GM12878 (cell line): ENCODE measurements at regions not wholly inside any gene's neighbourhood (a gene's known extent, or its start where the extent isn't known, plus 50 kb on each side); places are given as distances from the start of the nearest gene placed in this dataset.

Source experiments
- ATAC-seq: fragments of 200-7000 bp; cut with Tn5 transposase; 3 replicates; pipeline ENCODE4 v1.9.1; 2020; ENCODE audit warnings: mild to moderate bottlenecking, moderate library complexity
- BruUV-seq: library from RNA; stranded (reverse); fragments of 400-500 nt; replicated peaks from 2 replicates; lab custom pipeline; 2021; lab: Mats Ljungman, UMichigan
- CTCF ChIA-PET: fragments of 300-600 bp; sonication (Branson Sonifier 250); formaldehyde crosslinking; extraction: SDS; loops from one replicate; lab custom pipeline; 2021; ENCODE audit warnings: inconsistent platforms; lab: Yijun Ruan, JAX
- POLR2A ChIA-PET: fragments of 350-600 bp; formaldehyde crosslinking; extraction: SDS; loops from one replicate; lab custom pipeline; 2021; ENCODE audit warnings: inconsistent platforms; lab: Charles Lee
- RAD21 ChIA-PET: fragments of 300-600 bp; sonication (Branson Sonifier 250); formaldehyde crosslinking; loops from one replicate; lab custom pipeline; 2023; ENCODE audit warnings: antibody characterized with exemption; ENCODE audit not compliant: unreplicated experiment; lab: Charles Lee
- SMC1A ChIA-PET: fragments of 300-600 bp; sonication (Branson Sonifier 250); formaldehyde crosslinking; loops from one replicate; lab custom pipeline; 2023; ENCODE audit not compliant: unreplicated experiment, uncharacterized antibody; lab: Charles Lee
- DNase-seq: peaks from one replicate; pipeline ENCODE4 v3.0.0-alpha.2; 2011; ENCODE audit warnings: low read depth, low spot score
- FAIRE-seq: peaks from 3 replicates; lab custom pipeline; 2011; peaks lifted over from hg19 to GRCh38; lab: Jason Lieb, UNC
- H2AFZ ChIP-seq: 2 replicates; pipeline ENCODE4 v1.6.0; 2011; ENCODE audit warnings: low read depth, low read length, control low read depth; ENCODE audit not compliant: control insufficient read depth
- H3K27ac ChIP-seq: 2 replicates; pipeline ENCODE4 v1.5.1; 2011; ENCODE audit warnings: control low read depth; ENCODE audit not compliant: control insufficient read depth, insufficient read depth
- H3K27me3 ChIP-seq, 2 experiments: replicated peaks in 1 of 2; 2 replicates each; pipeline versions ENCODE4 v1.6.0 to v1.6.1; 2011; ENCODE audit warnings: low read length in 1 of 2; ENCODE audit not compliant: control insufficient read depth in 2 of 2, insufficient read depth in 2 of 2
- H3K36me3 ChIP-seq, 2 experiments: 2 replicates each; pipeline ENCODE4 v1.5.1; 2011; ENCODE audit warnings: low read length in 1 of 2; ENCODE audit not compliant: control insufficient read depth in 2 of 2, insufficient read depth in 2 of 2
- H3K4me1 ChIP-seq: 2 replicates; pipeline ENCODE4 v1.6.1; 2011; ENCODE audit warnings: mild to moderate bottlenecking, low read length, moderate library complexity, mixed read lengths; ENCODE audit not compliant: control insufficient read depth, insufficient read depth
- H3K4me2 ChIP-seq: 2 replicates; pipeline ENCODE4 v1.6.0; 2011; ENCODE audit warnings: control low read depth; ENCODE audit not compliant: control insufficient read depth, insufficient read depth
- H3K4me3 ChIP-seq: fragments of 200-600 bp; sonication (generic); 2 replicates; pipeline ENCODE4 v1.5.1; 2016
- H3K79me2 ChIP-seq: 2 replicates; pipeline ENCODE4 v1.6.0; 2011; ENCODE audit warnings: low read length; ENCODE audit not compliant: control insufficient read depth, insufficient read depth
- H3K9ac ChIP-seq: 2 replicates; pipeline ENCODE4 v1.8.0; 2011; ENCODE audit warnings: low read length, control low read depth, mixed read lengths; ENCODE audit not compliant: control insufficient read depth, insufficient read depth
- H3K9me3 ChIP-seq: replicated peaks from 3 replicates; pipeline ENCODE4 v1.5.1; 2011; ENCODE audit warnings: mild to moderate bottlenecking, low read length; ENCODE audit not compliant: control insufficient read depth, insufficient read depth
- H4K20me1 ChIP-seq: 2 replicates; pipeline ENCODE4 v1.6.0; 2011; ENCODE audit not compliant: control insufficient read depth, insufficient read depth
- CBFB ChIP-seq: IDR thresholded peaks from 2 replicates; pipeline ENCODE4 v1.6.1; 2016; ENCODE audit warnings: antibody characterized with exemption, low read depth
- CBX3 ChIP-seq: fragments of 200-600 bp; sonication (generic); IDR thresholded peaks from 2 replicates; pipeline ENCODE4 v1.6.1; 2016; ENCODE audit warnings: low read depth, borderline replicate concordance
- HDGF ChIP-seq: fragments of 450-650 bp; IDR thresholded peaks from 2 replicates; pipeline ENCODE4 v1.6.1; 2016; ENCODE audit warnings: antibody characterized with exemption
- IKZF2 ChIP-seq, 2 experiments: fragments of 450-650 bp; IDR thresholded peaks; 2 replicates each; pipeline ENCODE4 v1.6.1; 2017; ENCODE audit warnings: mild to moderate bottlenecking in 2 of 2, moderate library complexity in 2 of 2
- LARP7 ChIP-seq: fragments of 450-650 bp; IDR thresholded peaks from 2 replicates; pipeline ENCODE4 v1.6.1; 2017; ENCODE audit warnings: mild to moderate bottlenecking
- MXI1 ChIP-seq: fragments of 150-350 bp; IDR thresholded peaks from 2 replicates; pipeline ENCODE4 v1.6.1; 2011; ENCODE audit warnings: low read depth, mild to moderate bottlenecking, inconsistent platforms, low read length, improper control_type of control experiment
- NFXL1 ChIP-seq: fragments of 450-650 bp; IDR thresholded peaks from 2 replicates; pipeline ENCODE4 v1.6.1; 2017; ENCODE audit warnings: antibody characterized with exemption, mild to moderate bottlenecking, borderline replicate concordance
- NR2F1 ChIP-seq: fragments of 450-650 bp; conservative IDR thresholded peaks from 2 replicates; pipeline ENCODE4 v1.6.1; 2017; ENCODE audit warnings: mild to moderate bottlenecking
- POLR2AphosphoS5 ChIP-seq: IDR thresholded peaks from 2 replicates; pipeline ENCODE4 v1.6.1; 2011; ENCODE audit warnings: mild to moderate bottlenecking, low read length, inconsistent platforms
- RAD21 ChIP-seq: IDR thresholded peaks from 2 replicates; pipeline ENCODE4 v1.6.1; 2011; ENCODE audit warnings: mild to moderate bottlenecking, low read depth, low read length, moderate library complexity; ENCODE audit not compliant: insufficient read depth
- RUNX3 ChIP-seq: IDR thresholded peaks from 2 replicates; pipeline ENCODE4 v1.6.1; 2012; ENCODE audit warnings: low read length, inconsistent platforms
- SMAD1 ChIP-seq: fragments of 450-650 bp; IDR thresholded peaks from 2 replicates; pipeline ENCODE4 v1.6.1; 2018; ENCODE audit warnings: mild to moderate bottlenecking, low read depth; ENCODE audit not compliant: partially characterized antibody
- TAF1 ChIP-seq: IDR thresholded peaks from 2 replicates; pipeline ENCODE4 v1.6.1; 2011; ENCODE audit warnings: mild to moderate bottlenecking, low read depth, low read length, borderline replicate concordance
- ZNF24 ChIP-seq: fragments of 450-650 bp; IDR thresholded peaks from 2 replicates; pipeline ENCODE4 v1.6.1; 2017; ENCODE audit warnings: antibody characterized with exemption, mild to moderate bottlenecking
- ZNF274 ChIP-seq: IDR thresholded peaks from one replicate; pipeline ENCODE4 v1.8.0; 2011; ENCODE audit not compliant: insufficient read length, insufficient read depth
- WGBS: methylation state at CpG from one replicate; pipeline ENCODE4 v1.1.6; 2016; ENCODE audit warnings: low lambda C conversion rate; ENCODE audit not compliant: insufficient replicate concordance, insufficient coverage; ENCODE audit errors: missing lambda C conversion rate; 5-methylcytosine and 5-hydroxymethylcytosine counted together
- in situ Hi-C: fragments of 300-500 bp; cut with MboI; formaldehyde crosslinking; loops from 9 replicates; pipeline ENCODE4 v1.14.3; 2018; ENCODE audit warnings: mixed read lengths
- intact Hi-C: fragments of 100-400 bp; cut with micrococcal nuclease; formaldehyde crosslinking; loops from one replicate; pipeline ENCODE4 v1.14.2; 2022; ENCODE audit not compliant: unreplicated experiment
- TF ChIP-seq, protein P1 (sequence below): fragments of 450-650 bp; IDR thresholded peaks from 2 replicates; pipeline ENCODE4 v1.6.1; 2018; ENCODE audit warnings: mild to moderate bottlenecking, low read depth, moderate library complexity; ENCODE audit not compliant: partially characterized antibody
- TF ChIP-seq, protein P2 (sequence below): fragments of 450-650 bp; IDR thresholded peaks from 2 replicates; pipeline ENCODE4 v1.6.1; 2016; ENCODE audit warnings: mild to moderate bottlenecking
- TF ChIP-seq, protein P3 (sequence below): fragments of 150-350 bp; IDR thresholded peaks from 2 replicates; pipeline ENCODE4 v1.6.1; 2016; ENCODE audit warnings: low read depth, low read length

DNA sequence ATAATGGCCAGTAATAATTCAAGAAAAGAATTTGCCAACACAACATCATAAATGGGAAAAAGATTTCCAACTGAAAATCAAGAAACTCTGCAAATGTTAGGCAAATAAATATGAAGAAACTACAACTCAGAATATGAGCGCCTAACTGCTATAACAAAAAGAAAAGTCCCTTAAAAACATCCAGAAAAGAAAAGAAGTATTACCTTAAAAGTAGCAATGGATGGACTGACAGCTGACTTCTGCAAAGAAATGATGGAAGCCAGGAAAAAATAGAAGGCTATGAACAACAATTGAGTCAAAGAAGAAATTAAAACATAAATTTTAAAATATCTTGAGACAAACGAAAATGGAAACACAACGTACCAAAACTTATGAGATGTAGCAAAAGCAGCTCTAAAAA, 482.3 kb upstream of the ZNF507 start (continued):
- TF ChIP-seq, protein P1, sequence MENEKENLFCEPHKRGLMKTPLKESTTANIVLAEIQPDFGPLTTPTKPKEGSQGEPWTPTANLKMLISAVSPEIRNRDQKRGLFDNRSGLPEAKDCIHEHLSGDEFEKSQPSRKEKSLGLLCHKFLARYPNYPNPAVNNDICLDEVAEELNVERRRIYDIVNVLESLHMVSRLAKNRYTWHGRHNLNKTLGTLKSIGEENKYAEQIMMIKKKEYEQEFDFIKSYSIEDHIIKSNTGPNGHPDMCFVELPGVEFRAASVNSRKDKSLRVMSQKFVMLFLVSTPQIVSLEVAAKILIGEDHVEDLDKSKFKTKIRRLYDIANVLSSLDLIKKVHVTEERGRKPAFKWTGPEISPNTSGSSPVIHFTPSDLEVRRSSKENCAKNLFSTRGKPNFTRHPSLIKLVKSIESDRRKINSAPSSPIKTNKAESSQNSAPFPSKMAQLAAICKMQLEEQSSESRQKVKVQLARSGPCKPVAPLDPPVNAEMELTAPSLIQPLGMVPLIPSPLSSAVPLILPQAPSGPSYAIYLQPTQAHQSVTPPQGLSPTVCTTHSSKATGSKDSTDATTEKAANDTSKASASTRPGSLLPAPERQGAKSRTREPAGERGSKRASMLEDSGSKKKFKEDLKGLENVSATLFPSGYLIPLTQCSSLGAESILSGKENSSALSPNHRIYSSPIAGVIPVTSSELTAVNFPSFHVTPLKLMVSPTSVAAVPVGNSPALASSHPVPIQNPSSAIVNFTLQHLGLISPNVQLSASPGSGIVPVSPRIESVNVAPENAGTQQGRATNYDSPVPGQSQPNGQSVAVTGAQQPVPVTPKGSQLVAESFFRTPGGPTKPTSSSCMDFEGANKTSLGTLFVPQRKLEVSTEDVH, result no peak
- TF ChIP-seq SMAD1, result no peak
- no peak for TF ChIP-seq RUNX3
- TF ChIP-seq, protein P2, sequence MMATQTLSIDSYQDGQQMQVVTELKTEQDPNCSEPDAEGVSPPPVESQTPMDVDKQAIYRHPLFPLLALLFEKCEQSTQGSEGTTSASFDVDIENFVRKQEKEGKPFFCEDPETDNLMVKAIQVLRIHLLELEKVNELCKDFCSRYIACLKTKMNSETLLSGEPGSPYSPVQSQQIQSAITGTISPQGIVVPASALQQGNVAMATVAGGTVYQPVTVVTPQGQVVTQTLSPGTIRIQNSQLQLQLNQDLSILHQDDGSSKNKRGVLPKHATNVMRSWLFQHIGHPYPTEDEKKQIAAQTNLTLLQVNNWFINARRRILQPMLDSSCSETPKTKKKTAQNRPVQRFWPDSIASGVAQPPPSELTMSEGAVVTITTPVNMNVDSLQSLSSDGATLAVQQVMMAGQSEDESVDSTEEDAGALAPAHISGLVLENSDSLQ, result no peak
- no peak for TF ChIP-seq CBX3
- TF ChIP-seq ZNF24, result no peak
- no peak for TF ChIP-seq TAF1
- no peak for TF ChIP-seq RAD21

DNA sequence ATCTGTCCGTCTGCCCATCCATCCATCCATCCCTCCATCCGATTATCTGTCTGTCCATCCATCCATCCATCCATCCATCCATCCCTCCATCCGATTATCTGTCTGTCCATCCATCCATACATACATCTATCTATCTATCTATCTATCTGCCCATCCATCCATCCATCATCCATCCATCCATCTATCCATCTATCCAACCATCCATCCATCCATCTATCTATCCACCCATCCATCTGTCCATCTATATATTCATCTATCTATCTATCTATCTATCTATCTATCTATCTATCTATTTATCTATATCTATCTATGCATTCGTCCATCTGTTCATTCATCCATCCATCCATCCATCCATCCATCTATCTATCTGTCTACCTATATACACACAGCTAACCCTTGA, 471.1 kb upstream of the ZNF507 start:
- BruUV-seq, result no TSS peak
- CTCF ChIA-PET, result no interaction called here
- TF ChIP-seq NR2F1 (no peak), ZNF274 (no peak), MXI1 (no peak), POLR2AphosphoS5 (no peak), CBFB (no peak), LARP7 (no peak), HDGF (no peak), NFXL1 (no peak), IKZF2 (IDR thresholded peaks at IDR 0.05) (no peak)
- TF ChIP-seq, protein P3, sequence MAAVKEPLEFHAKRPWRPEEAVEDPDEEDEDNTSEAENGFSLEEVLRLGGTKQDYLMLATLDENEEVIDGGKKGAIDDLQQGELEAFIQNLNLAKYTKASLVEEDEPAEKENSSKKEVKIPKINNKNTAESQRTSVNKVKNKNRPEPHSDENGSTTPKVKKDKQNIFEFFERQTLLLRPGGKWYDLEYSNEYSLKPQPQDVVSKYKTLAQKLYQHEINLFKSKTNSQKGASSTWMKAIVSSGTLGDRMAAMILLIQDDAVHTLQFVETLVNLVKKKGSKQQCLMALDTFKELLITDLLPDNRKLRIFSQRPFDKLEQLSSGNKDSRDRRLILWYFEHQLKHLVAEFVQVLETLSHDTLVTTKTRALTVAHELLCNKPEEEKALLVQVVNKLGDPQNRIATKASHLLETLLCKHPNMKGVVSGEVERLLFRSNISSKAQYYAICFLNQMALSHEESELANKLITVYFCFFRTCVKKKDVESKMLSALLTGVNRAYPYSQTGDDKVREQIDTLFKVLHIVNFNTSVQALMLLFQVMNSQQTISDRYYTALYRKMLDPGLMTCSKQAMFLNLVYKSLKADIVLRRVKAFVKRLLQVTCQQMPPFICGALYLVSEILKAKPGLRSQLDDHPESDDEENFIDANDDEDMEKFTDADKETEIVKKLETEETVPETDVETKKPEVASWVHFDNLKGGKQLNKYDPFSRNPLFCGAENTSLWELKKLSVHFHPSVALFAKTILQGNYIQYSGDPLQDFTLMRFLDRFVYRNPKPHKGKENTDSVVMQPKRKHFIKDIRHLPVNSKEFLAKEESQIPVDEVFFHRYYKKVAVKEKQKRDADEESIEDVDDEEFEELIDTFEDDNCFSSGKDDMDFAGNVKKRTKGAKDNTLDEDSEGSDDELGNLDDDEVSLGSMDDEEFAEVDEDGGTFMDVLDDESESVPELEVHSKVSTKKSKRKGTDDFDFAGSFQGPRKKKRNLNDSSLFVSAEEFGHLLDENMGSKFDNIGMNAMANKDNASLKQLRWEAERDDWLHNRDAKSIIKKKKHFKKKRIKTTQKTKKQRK, result no peak

More for the DNA sequence above, 471.1 kb upstream of the ZNF507 start:
- ChIA-PET RAD21 (no interaction called here), SMC1A (no interaction called here), POLR2A (no interaction called here)
- FAIRE-seq (no peak), ATAC-seq (no peak), DNase-seq (no peak)
- intact Hi-C loops (no loop called here), in situ Hi-C loops (no loop called here)
- Histone ChIP-seq H3K9me3 (no peaks in the 10 kb centered on the region; the same call in 2 of the 3 replicates), H3K4me2 (no peak overlapping the region), H3K27me3 (no peaks in the 10 kb centered on the region), H2AFZ (no peak overlapping the region), H3K9ac (no peak overlapping the region), H3K4me3 (no peak overlapping the region), H3K4me1 (no peaks in the 10 kb centered on the region), H3K36me3 (no peaks in the 10 kb centered on the region), H3K79me2 (no peaks in the 10 kb centered on the region), H4K20me1 (no peaks in the 10 kb centered on the region), H3K27ac (no peak overlapping the region)
- 42% methylated on average over 4 of the region's 4 CpGs for WGBS
